T47D (cell line): ENCODE measurements at regions not wholly inside any gene's neighbourhood (a gene's known extent, or its start where the extent isn't known, plus 50 kb on each side); places are given as distances from the start of the nearest gene placed in this dataset.

ENCODE experiments used
- DNase-seq, 2 experiments: peaks; one replicate each; pipeline versions ENCODE4 v3.0.0 to v3.0.0-alpha.2; 2011 to 2012; ENCODE audit warnings: low read depth in 1 of 2, low spot score in 1 of 2
- JUND ChIP-seq: IDR thresholded peaks from 2 replicates; pipeline ENCODE4 v1.6.1; 2012; ENCODE audit warnings: low read depth
- in situ Hi-C: cut with HindIII; loops from 2 replicates; pipeline ENCODE4 v1.10.0; 2016; ENCODE audit warnings: low sequenced_read_pairs, low pct_unique_long_range_greater_than_20kb

- DNase-seq = no peak
- in situ Hi-C loops = no loop called here
- no peak for TF ChIP-seq JUND
These were observed 280.8 kb downstream of the ADGB start for GRCh38 chr6:146879406-146880117.

DNA sequence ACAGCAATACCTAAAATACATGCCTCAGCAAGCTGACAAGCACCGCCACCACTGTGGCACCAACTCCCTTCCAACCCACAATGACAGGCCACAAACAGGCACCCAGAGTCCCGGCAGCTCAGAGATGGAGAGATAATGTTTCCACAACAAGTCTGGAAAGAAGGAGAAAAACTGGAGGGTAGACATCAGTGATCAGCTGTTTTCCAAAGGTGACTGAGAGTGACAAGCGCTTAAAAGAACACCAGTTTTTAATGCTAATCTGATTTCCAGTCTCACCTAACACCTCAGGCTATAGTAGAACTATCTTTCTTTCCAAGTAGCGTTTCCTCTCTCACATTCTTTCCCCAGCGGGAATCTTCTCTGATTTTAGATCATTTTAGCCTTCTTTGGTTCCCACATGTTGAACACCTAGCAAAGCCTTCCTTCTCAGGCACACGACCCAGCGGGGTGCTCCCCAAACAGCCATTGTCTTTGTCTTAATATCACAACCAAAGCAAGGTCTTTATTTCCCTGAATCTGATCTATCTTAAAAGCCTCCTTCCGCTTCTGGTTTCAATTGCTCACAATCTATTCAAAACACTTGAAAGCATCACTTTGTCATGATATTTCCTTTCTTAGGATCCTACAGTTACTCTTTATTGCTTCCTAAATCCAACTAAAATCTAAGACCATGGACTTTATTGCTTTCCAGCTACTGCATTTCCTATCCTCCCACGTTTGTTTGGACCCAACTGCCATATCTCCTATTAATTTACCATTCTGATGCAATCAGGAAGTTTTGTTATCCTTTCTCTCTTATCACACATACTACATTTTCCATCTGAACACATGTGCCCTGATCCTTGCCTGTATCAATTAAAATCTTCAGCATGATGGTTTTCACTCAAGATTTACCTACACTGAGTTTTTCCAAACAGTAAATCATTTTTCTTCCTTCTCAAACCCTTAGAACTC is 282.7 kb downstream of the ADGB start:
- TF ChIP-seq JUND = no peak
- DNase-seq = no peak
- in situ Hi-C loops = no loop called here

- no peak for DNase-seq
- TF ChIP-seq JUND = no peak
- in situ Hi-C loops = no loop called here
These were observed 285.1 kb downstream of the ADGB start for GRCh38 chr6:146883640-146884531.

- in situ Hi-C loops = no loop called here
- TF ChIP-seq JUND = no peak
- no peak for DNase-seq
These were observed 286.0 kb downstream of the ADGB start for GRCh38 chr6:146884728-146885127.

- in situ Hi-C loops = no loop called here
- TF ChIP-seq JUND = no peak
- DNase-seq = no peak
These were observed 287.1 kb downstream of the ADGB start for GRCh38 chr6:146885708-146886457.

GRCh38 chr6:146886587-146887446 is 288.0 kb downstream of the ADGB start:
- DNase-seq = peak in 1 of 2 experiments; percentile 10
- in situ Hi-C loops = no loop called here
- no peak for TF ChIP-seq JUND

DNA sequence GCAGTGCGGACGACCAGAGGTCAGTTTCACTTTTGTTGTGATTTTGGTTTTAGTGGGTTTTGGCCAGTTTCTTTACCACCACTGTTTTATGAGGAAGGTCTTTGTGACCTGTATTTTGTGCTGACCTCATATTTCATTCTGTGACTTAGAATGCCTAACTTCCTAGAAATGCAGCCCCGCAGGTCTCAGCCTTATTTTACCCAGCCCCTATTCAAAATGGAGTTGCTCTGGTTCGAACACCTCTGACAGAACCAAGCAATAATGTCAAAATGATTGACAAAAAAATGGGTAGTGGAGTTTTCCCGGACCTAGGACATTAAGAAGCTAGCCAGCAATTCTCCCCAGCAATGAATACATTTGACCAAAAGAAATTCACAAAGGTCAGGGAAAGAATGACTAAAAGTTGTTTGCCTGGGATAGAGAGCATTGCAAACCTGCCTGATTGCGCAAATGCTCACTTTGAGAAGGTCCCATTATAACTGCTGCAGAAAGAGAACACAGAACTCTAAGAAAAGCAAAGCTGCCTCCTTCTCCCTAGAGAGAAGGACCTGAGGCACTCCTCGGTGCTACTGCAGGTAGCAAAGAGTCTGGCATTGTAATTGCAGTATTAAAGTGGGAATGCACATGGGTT is 288.8 kb downstream of the ADGB start:
- in situ Hi-C loops = no loop called here
- no peak for TF ChIP-seq JUND
- DNase-seq = no peak

- no peak for TF ChIP-seq JUND
- in situ Hi-C loops = no loop called here
- no peak for DNase-seq
These were observed 290.5 kb downstream of the ADGB start for GRCh38 chr6:146889303-146889702.

DNA sequence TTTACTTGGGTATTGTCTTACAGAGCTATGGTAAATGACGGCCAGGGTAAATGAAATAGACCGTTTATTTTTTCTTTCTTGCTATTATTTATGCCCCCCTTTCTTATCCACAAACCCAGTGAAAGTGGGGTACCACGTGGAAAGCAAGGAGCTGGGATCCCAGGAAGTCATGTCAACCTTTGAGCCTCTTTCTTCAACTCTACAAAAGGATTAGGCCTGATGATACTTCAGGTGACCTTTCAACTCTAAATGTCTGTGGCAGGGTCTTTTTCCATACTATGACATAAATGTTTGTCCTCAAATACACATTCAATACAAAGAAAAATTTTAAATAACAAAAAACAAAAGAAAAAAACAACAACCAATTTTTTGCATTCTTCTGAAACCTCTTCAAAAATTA is 291.4 kb downstream of the ADGB start:
- TF ChIP-seq JUND = no peak
- in situ Hi-C loops = no loop called here
- DNase-seq = no peak

DNA sequence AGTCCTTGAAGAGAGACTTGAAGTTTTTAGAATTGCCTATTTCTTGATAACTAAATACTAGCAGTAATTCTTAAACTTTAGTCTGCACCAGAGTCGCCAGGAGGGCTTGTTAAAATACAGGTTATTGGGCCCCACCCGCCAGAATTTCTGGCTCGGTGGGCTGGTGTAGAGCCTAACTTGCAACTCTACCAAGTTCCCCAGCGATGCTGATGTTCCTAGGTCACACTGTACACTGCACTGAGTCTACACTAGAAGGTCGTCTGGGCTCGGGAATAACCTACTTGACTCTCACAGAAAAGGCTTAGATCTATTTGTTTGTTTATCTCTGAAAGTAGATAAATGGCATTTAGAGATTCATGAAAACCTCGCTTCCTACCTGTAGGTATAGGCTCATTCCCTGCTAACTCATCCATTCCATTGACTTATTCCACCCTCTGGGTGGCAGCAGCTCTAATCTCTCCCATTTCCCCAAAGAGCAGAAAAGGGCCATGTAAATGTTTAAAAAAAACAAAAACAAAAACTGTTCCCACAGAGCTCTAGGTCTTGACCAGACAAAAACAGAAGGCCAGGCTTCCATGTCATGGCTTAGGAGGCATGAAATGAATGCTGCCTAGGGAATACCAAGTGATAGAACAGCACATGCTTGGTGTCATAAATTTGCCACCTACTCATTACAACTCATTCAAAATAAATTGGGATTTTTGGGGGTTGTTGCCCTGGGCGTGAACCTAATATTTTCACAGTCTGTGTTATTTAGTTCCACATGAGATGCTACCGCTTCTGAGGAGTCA is 292.1 kb downstream of the ADGB start:
- no peak for TF ChIP-seq JUND
- no peak for DNase-seq
- in situ Hi-C loops = no loop called here
